ENCODE measurements at regions not wholly inside any gene's neighbourhood (a gene's known extent, or its start where the extent isn't known, plus 50 kb on each side); places are given as distances from the start of the nearest gene placed in this dataset.

- TF ChIP-seq EZH2phosphoT487 (conservative IDR thresholded peaks at IDR 0.05; ENCODE audit: low read length) (no peak), CTCF (IDR thresholded peaks at IDR 0.05; ENCODE audit: insufficient read depth, low read length, poor library complexity, severe bottlenecking) (no peak)
These were observed 84.5 kb upstream of the AMN1 start for GRCh38 chr12:31813305-31813704.
